Progenitor cell of endocrine pancreas (in vitro differentiated cells): ENCODE measurements at regions not wholly inside any gene's neighbourhood (a gene's known extent, or its start where the extent isn't known, plus 50 kb on each side); places are given as distances from the start of the nearest gene placed in this dataset.

Experiments
- DNase-seq: peaks from one replicate; pipeline ENCODE4 v3.0.0; 2021; ENCODE audit warnings: low spot score; ENCODE audit not compliant: unreplicated experiment
- H3K27ac Mint-ChIP-seq: 2 replicates; pipeline ENCODE4 v1.8.0; 2021; ENCODE audit warnings: mild to moderate bottlenecking, moderate library complexity, mixed read lengths
- H3K27me3 Mint-ChIP-seq: 2 replicates; pipeline ENCODE4 v1.8.0; 2021; ENCODE audit warnings: mixed read lengths
- H3K36me3 Mint-ChIP-seq: 2 replicates; pipeline ENCODE4 v1.8.0; 2022; ENCODE audit warnings: mixed read lengths; ENCODE audit not compliant: insufficient read depth
- H3K4me1 Mint-ChIP-seq: 2 replicates; pipeline ENCODE4 v1.8.0; 2021; ENCODE audit warnings: low read depth, mixed read lengths
- H3K4me3 Mint-ChIP-seq: 2 replicates; pipeline ENCODE4 v1.8.0; 2021; ENCODE audit warnings: low read depth, mild to moderate bottlenecking, moderate library complexity, mixed read lengths
- H3K9me3 Mint-ChIP-seq: 2 replicates; pipeline ENCODE4 v1.8.0; 2021; ENCODE audit warnings: low read depth, mixed read lengths
- TF ChIP-seq, protein P1 (sequence below): fragments of 200-600 bp; sonication (generic); IDR thresholded peaks from one replicate; pipeline ENCODE4 v1.5.0; 2021; ENCODE audit warnings: antibody characterized with exemption, mild to moderate bottlenecking; ENCODE audit not compliant: unreplicated experiment

- Mint-ChIP-seq H3K27me3 (peaks cover 4% of the 10 kb centered on the region), H3K4me3 (no peak overlapping the region), H3K27ac (no peak overlapping the region), H3K36me3 (no peaks in the 10 kb centered on the region), H3K4me1 (peaks cover 8% of the 10 kb centered on the region), H3K9me3 (no peaks in the 10 kb centered on the region)
- no peak for DNase-seq
- TF ChIP-seq, protein P1, sequence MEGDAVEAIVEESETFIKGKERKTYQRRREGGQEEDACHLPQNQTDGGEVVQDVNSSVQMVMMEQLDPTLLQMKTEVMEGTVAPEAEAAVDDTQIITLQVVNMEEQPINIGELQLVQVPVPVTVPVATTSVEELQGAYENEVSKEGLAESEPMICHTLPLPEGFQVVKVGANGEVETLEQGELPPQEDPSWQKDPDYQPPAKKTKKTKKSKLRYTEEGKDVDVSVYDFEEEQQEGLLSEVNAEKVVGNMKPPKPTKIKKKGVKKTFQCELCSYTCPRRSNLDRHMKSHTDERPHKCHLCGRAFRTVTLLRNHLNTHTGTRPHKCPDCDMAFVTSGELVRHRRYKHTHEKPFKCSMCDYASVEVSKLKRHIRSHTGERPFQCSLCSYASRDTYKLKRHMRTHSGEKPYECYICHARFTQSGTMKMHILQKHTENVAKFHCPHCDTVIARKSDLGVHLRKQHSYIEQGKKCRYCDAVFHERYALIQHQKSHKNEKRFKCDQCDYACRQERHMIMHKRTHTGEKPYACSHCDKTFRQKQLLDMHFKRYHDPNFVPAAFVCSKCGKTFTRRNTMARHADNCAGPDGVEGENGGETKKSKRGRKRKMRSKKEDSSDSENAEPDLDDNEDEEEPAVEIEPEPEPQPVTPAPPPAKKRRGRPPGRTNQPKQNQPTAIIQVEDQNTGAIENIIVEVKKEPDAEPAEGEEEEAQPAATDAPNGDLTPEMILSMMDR = no peak
Measured at GRCh38 chr5:57033503-57033902, 81.6 kb upstream of the MIER3 start.

GRCh38 chr5:57034201-57034916, 82.4 kb upstream of the MIER3 start:
- Mint-ChIP-seq H3K4me3 (no peak overlapping the region), H3K4me1 (peaks cover 8% of the 10 kb centered on the region), H3K9me3 (no peaks in the 10 kb centered on the region), H3K36me3 (no peaks in the 10 kb centered on the region), H3K27ac (peak overlapping the region; percentile 83), H3K27me3 (peaks cover 4% of the 10 kb centered on the region)
- TF ChIP-seq, protein P1 = no peak
- no peak for DNase-seq

DNA sequence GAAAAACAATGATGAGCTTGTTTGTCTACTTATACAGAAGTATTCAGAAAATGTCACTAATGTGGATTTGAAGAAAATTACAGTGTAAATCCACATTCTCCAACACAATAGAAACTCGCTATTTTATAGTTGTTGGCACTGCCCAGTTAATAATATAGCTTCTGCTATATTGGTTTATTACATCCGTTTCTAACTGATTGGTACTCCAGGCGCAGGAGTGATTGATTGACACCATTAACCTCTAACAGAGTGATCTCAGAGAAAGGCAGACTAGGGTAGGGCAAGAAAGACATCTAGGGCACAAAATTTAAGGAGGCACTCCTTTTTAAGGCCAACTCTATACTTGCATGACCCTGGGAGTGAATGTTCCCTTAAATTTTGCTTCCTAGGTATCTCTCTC, 84.0 kb upstream of the MIER3 start:
- Mint-ChIP-seq H3K4me1 (peaks cover 8% of the 10 kb centered on the region), H3K4me3 (no peak overlapping the region), H3K9me3 (no peaks in the 10 kb centered on the region), H3K27me3 (peaks cover 4% of the 10 kb centered on the region), H3K27ac (no peak overlapping the region), H3K36me3 (no peaks in the 10 kb centered on the region)
- no peak for DNase-seq
- TF ChIP-seq, protein P1 = no peak

DNA sequence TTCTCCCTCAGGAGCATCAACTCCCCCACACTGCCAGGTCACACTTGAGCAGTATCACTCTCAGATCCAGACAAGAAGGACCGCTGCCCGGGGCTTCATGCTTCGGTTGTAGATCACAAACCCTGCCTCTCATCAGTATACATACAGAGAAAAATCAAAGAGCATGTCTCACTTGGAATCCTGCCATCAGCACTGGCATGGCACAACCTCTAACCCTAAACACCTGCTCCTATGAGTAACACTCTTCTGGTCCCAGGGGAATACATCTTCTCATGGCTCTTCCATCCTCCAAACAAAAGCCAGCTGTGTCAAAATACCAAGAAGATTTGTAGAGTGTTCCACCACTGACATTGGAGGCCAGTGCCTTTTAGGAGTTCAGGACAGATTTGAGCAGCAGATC, 84.8 kb upstream of the MIER3 start:
- peaks cover 6% of the 10 kb centered on the region for H3K4me1 Mint-ChIP-seq
- H3K27ac Mint-ChIP-seq = no peak overlapping the region
- DNase-seq = no peak
- H3K4me3 Mint-ChIP-seq = no peak overlapping the region
- H3K9me3 Mint-ChIP-seq = no peaks in the 10 kb centered on the region
- TF ChIP-seq, protein P1 = no peak
- H3K27me3 Mint-ChIP-seq = peaks cover 4% of the 10 kb centered on the region
- H3K36me3 Mint-ChIP-seq = no peaks in the 10 kb centered on the region

DNA sequence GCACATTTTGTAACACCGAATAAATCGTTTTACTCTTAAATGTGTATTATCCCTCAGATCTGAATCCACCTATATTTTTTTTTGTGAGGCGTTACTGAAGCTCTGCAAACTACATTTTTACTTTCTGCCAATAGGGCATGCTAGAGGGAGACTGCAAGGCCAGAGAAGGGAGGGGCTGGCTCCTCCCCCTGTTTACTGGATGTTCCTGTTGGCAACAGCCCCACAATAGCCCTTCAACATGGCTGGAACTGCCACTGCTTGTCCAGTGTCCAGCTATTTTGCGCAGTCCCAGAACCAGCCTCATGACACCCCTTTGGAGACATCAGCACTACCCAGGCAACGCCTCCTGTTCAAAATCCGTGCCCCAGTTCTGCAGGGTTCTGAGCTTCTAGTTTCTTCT, 85.4 kb upstream of the MIER3 start:
- H3K4me3 Mint-ChIP-seq = no peak overlapping the region
- TF ChIP-seq, protein P1 = no peak
- no peak overlapping the region for H3K27ac Mint-ChIP-seq
- H3K27me3 Mint-ChIP-seq = peaks cover 4% of the 10 kb centered on the region
- H3K9me3 Mint-ChIP-seq = no peaks in the 10 kb centered on the region
- H3K36me3 Mint-ChIP-seq = no peaks in the 10 kb centered on the region
- peaks cover 6% of the 10 kb centered on the region for H3K4me1 Mint-ChIP-seq
- no peak for DNase-seq
